ENCODE measurements at regions not wholly inside any gene's neighbourhood (a gene's known extent, or its start where the extent isn't known, plus 50 kb on each side); places are given as distances from the start of the nearest gene placed in this dataset.

GRCh38 chr2:74779587-74780135 lies 54.3 kb upstream of the HK2 start (continued):
- no peak for TF ChIP-seq ZEB2 (tag by site-specific recombination; IDR thresholded peaks at IDR 0.05)
- TF ChIP-seq ZNF837 (tag by site-specific recombination; IDR thresholded peaks at IDR 0.05), result no peak
- no peak for TF ChIP-seq PBX3 (CRISPR knock-in tag; IDR thresholded peaks at IDR 0.05)

Data from HEK293 (cell line).